Right kidney (tissue), 1 donor: ENCODE measurements at regions not wholly inside any gene's neighbourhood (a gene's known extent, or its start where the extent isn't known, plus 50 kb on each side); places are given as distances from the start of the nearest gene placed in this dataset.

Experiments
- DNase-seq: peaks from one replicate; pipeline ENCODE4 v3.0.0-alpha.2; 2016

- DNase-seq, result no peak
These were observed 372.6 kb downstream of the SLC4A3 start for GRCh38 chr2:220000080-220000479.

- no peak for DNase-seq
These were observed 373.2 kb downstream of the SLC4A3 start for GRCh38 chr2:220000586-220000985.

GRCh38 chr2:220001751-220002150 lies 374.3 kb downstream of the SLC4A3 start:
- no peak for DNase-seq

- DNase-seq, result no peak
These were observed 374.8 kb downstream of the SLC4A3 start for GRCh38 chr2:220002251-220002650.

- DNase-seq, result no peak
These were observed 375.3 kb downstream of the SLC4A3 start for GRCh38 chr2:220002699-220003098.

GRCh38 chr2:220005362-220005761 lies 377.9 kb downstream of the SLC4A3 start:
- DNase-seq, result no peak

- no peak for DNase-seq
These were observed 378.8 kb downstream of the SLC4A3 start for GRCh38 chr2:220006152-220006621.

GRCh38 chr2:220011859-220012258 lies 384.4 kb downstream of the SLC4A3 start:
- DNase-seq, result no peak

GRCh38 chr2:220014961-220015360 lies 387.5 kb downstream of the SLC4A3 start:
- no peak for DNase-seq

GRCh38 chr2:220015576-220015975 lies 388.1 kb downstream of the SLC4A3 start:
- no peak for DNase-seq

GRCh38 chr2:220025207-220025606 lies 397.8 kb downstream of the SLC4A3 start:
- no peak for DNase-seq

- DNase-seq, result no peak
These were observed 401.6 kb downstream of the SLC4A3 start for GRCh38 chr2:220029013-220029412.

- no peak for DNase-seq
These were observed 406.1 kb downstream of the SLC4A3 start for GRCh38 chr2:220033546-220033945.

GRCh38 chr2:220034426-220035130 lies 407.1 kb downstream of the SLC4A3 start:
- no peak for DNase-seq

GRCh38 chr2:220036431-220036830 lies 409.0 kb downstream of the SLC4A3 start:
- DNase-seq, result no peak

GRCh38 chr2:220040346-220040745 lies 412.9 kb downstream of the SLC4A3 start:
- no peak for DNase-seq

GRCh38 chr2:220041447-220041846 lies 414.0 kb downstream of the SLC4A3 start:
- DNase-seq, result no peak

GRCh38 chr2:220043155-220043989 lies 415.9 kb downstream of the SLC4A3 start:
- no peak for DNase-seq

- DNase-seq, result no peak
These were observed 416.5 kb downstream of the SLC4A3 start for GRCh38 chr2:220043990-220044335.

- DNase-seq, result no peak
These were observed 417.0 kb downstream of the SLC4A3 start for GRCh38 chr2:220044383-220044782.

- DNase-seq, result no peak
These were observed 419.1 kb downstream of the SLC4A3 start for GRCh38 chr2:220046507-220046906.

GRCh38 chr2:220051716-220052115 lies 424.3 kb downstream of the SLC4A3 start:
- DNase-seq, result no peak

- DNase-seq, result no peak
These were observed 426.5 kb downstream of the SLC4A3 start for GRCh38 chr2:220053919-220054318.

GRCh38 chr2:220057391-220057790 lies 430.0 kb downstream of the SLC4A3 start:
- no peak for DNase-seq
